HG03565 (cell line): ENCODE measurements at regions not wholly inside any gene's neighbourhood (a gene's known extent, or its start where the extent isn't known, plus 50 kb on each side); places are given as distances from the start of the nearest gene placed in this dataset.

Experiments used
- ATAC-seq: cut with Tn5 transposase; IDR thresholded peaks from one replicate; pipeline ENCODE4 v1.9.1; 2021; ENCODE audit warnings: mild to moderate bottlenecking, moderate library complexity; ENCODE audit not compliant: unreplicated experiment

- no peak for ATAC-seq
These were observed 471.3 kb upstream of the AUTS2 start for GRCh38 chr7:69126896-69127479.

- no peak for ATAC-seq
These were observed 468.8 kb upstream of the AUTS2 start for GRCh38 chr7:69129524-69129923.

- no peak for ATAC-seq
These were observed 468.3 kb upstream of the AUTS2 start for GRCh38 chr7:69129951-69130350.

- no peak for ATAC-seq
These were observed 467.9 kb upstream of the AUTS2 start for GRCh38 chr7:69130396-69130795.

- no peak for ATAC-seq
These were observed 464.0 kb upstream of the AUTS2 start for GRCh38 chr7:69134316-69134715.

GRCh38 chr7:69147631-69148030 lies 450.6 kb upstream of the AUTS2 start:
- ATAC-seq, result no peak

- ATAC-seq, result no peak
These were observed 448.2 kb upstream of the AUTS2 start for GRCh38 chr7:69149804-69150782.

GRCh38 chr7:69162326-69162725 lies 435.9 kb upstream of the AUTS2 start:
- ATAC-seq, result no peak

- no peak for ATAC-seq
These were observed 435.2 kb upstream of the AUTS2 start for GRCh38 chr7:69162931-69163670.

GRCh38 chr7:69166979-69167516 lies 431.2 kb upstream of the AUTS2 start:
- ATAC-seq, result no peak

- no peak for ATAC-seq
These were observed 428.9 kb upstream of the AUTS2 start for GRCh38 chr7:69169386-69169785.

GRCh38 chr7:69172357-69173077 lies 425.8 kb upstream of the AUTS2 start:
- ATAC-seq, result no peak

GRCh38 chr7:69173341-69173740 lies 424.9 kb upstream of the AUTS2 start:
- ATAC-seq, result no peak

- no peak for ATAC-seq
These were observed 424.4 kb upstream of the AUTS2 start for GRCh38 chr7:69173846-69174245.

GRCh38 chr7:69176841-69177240 lies 421.4 kb upstream of the AUTS2 start:
- ATAC-seq, result no peak

- ATAC-seq, result no peak
These were observed 420.8 kb upstream of the AUTS2 start for GRCh38 chr7:69177461-69177861.

GRCh38 chr7:69177941-69178494 lies 420.3 kb upstream of the AUTS2 start:
- ATAC-seq, result no peak

- ATAC-seq, result no peak
These were observed 417.6 kb upstream of the AUTS2 start for GRCh38 chr7:69180662-69181061.

GRCh38 chr7:69182596-69183467 lies 415.4 kb upstream of the AUTS2 start:
- no peak for ATAC-seq
